ENCODE measurements at regions not wholly inside any gene's neighbourhood (a gene's known extent, or its start where the extent isn't known, plus 50 kb on each side); places are given as distances from the start of the nearest gene placed in this dataset.

GRCh38 chr3:90069748-90070147 is 962.3 kb downstream of the EPHA3 start:
- ChIA-PET CTCF (no interaction called here), POLR2A (no interaction called here)
- Mint-ChIP-seq H3K27me3 (no peaks in the 10 kb centered on the region), H3K4me3 (no peak overlapping the region), H3K27ac (no peak overlapping the region), H3K9me3 (ENCODE audit: insufficient read depth) (no peaks in the 10 kb centered on the region), H3K4me1 (no peaks in the 10 kb centered on the region)
- Histone ChIP-seq H3K4me1 (ENCODE audit: control insufficient read depth in 2 of 2, insufficient read depth in 2 of 2, low read length in 2 of 2) (no peaks in the 10 kb centered on the region), H3K9me3 (ENCODE audit: control extremely low read depth in 1 of 3, control insufficient read depth in 2 of 3, insufficient read depth in 1 of 3, low read length in 2 of 3) (peaks cover 0 to 3% (median 0%) of the 10 kb centered on the region in 3 donors), H2AFZ (ENCODE audit: insufficient read depth, low read depth, low read length, poor library complexity, severe bottlenecking) (no peak overlapping the region), H3K27ac (ENCODE audit: low read length in 2 of 2) (no peak overlapping the region), H3K79me2 (ENCODE audit: control insufficient read depth, insufficient read depth, low read length) (no peaks in the 10 kb centered on the region), H3K36me3 (replicated peaks in 1 of 2; ENCODE audit: control extremely low read depth in 1 of 2, control insufficient read depth in 1 of 2, extremely low read depth in 1 of 2, insufficient read depth in 2 of 2, low read length in 1 of 2) (no peaks in the 10 kb centered on the region), H4K20me1 (ENCODE audit: control insufficient read depth, insufficient read depth, low read length, poor library complexity, severe bottlenecking) (no peaks in the 10 kb centered on the region), H3K4me2 (replicated peaks; ENCODE audit: low read depth, low read length, poor library complexity, severe bottlenecking) (no peak overlapping the region), H3K27me3 (replicated peaks in 1 of 4; ENCODE audit: control extremely low read depth in 1 of 4, control insufficient read depth in 3 of 4, insufficient read depth in 4 of 4, low read length in 3 of 4) (no peaks in the 10 kb centered on the region), H3K9ac (ENCODE audit: low read length) (no peak overlapping the region), H3K4me3 (ENCODE audit: control extremely low read depth in 1 of 5, extremely low read depth in 1 of 5, insufficient read depth in 1 of 5, low read depth in 2 of 5, low read length in 4 of 5) (no peak overlapping the region)
- DNase-seq (no peak), ATAC-seq (ENCODE audit: low read depth) (no peak)
- TF ChIP-seq CTCF (IDR thresholded peaks at IDR 0.05), result no peak
- no peak for TF ChIP-seq EZH2 (IDR thresholded peaks at IDR 0.05; ENCODE audit: borderline replicate concordance, insufficient read depth, low read depth, low read length, poor library complexity, severe bottlenecking)
- 80% methylated on average over 1 of the region's 1 CpG for WGBS (ENCODE audit: insufficient coverage)
- intact Hi-C loops (cut with micrococcal nuclease), result no loop called here

GRCh38 chr3:90076136-90076535 is 968.7 kb downstream of the EPHA3 start:
- Histone ChIP-seq H3K27ac (ENCODE audit: low read length in 2 of 2) (no peak overlapping the region), H3K9ac (ENCODE audit: low read length) (no peak overlapping the region), H2AFZ (ENCODE audit: insufficient read depth, low read depth, low read length, poor library complexity, severe bottlenecking) (no peak overlapping the region), H3K4me3 (ENCODE audit: control extremely low read depth in 1 of 5, extremely low read depth in 1 of 5, insufficient read depth in 1 of 5, low read depth in 2 of 5, low read length in 4 of 5) (no peak overlapping the region), H3K27me3 (replicated peaks in 1 of 4; ENCODE audit: control extremely low read depth in 1 of 4, control insufficient read depth in 3 of 4, insufficient read depth in 4 of 4, low read length in 3 of 4) (no peaks in the 10 kb centered on the region), H4K20me1 (ENCODE audit: control insufficient read depth, insufficient read depth, low read length, poor library complexity, severe bottlenecking) (no peaks in the 10 kb centered on the region), H3K9me3 (ENCODE audit: control extremely low read depth in 1 of 3, control insufficient read depth in 2 of 3, insufficient read depth in 1 of 3, low read length in 2 of 3) (peaks cover 0 to 3% (median 0%) of the 10 kb centered on the region in 3 donors), H3K79me2 (ENCODE audit: control insufficient read depth, insufficient read depth, low read length) (no peaks in the 10 kb centered on the region), H3K4me2 (replicated peaks; ENCODE audit: low read depth, low read length, poor library complexity, severe bottlenecking) (no peak overlapping the region), H3K36me3 (replicated peaks in 1 of 2; ENCODE audit: control extremely low read depth in 1 of 2, control insufficient read depth in 1 of 2, extremely low read depth in 1 of 2, insufficient read depth in 2 of 2, low read length in 1 of 2) (no peaks in the 10 kb centered on the region), H3K4me1 (ENCODE audit: control insufficient read depth in 2 of 2, insufficient read depth in 2 of 2, low read length in 2 of 2) (no peaks in the 10 kb centered on the region)
- DNase-seq (no peak), ATAC-seq (ENCODE audit: low read depth) (no peak)
- Mint-ChIP-seq H3K4me1 (no peaks in the 10 kb centered on the region), H3K27ac (no peak overlapping the region), H3K4me3 (no peak overlapping the region), H3K9me3 (ENCODE audit: insufficient read depth) (no peaks in the 10 kb centered on the region), H3K27me3 (no peaks in the 10 kb centered on the region)
- TF ChIP-seq CTCF (IDR thresholded peaks at IDR 0.05) (no peak), EZH2 (IDR thresholded peaks at IDR 0.05; ENCODE audit: borderline replicate concordance, insufficient read depth, low read depth, low read length, poor library complexity, severe bottlenecking) (no peak)
- POLR2A ChIA-PET, result no interaction called here
- intact Hi-C loops (cut with micrococcal nuclease), result no loop called here
- CTCF ChIA-PET, result no interaction called here
